GM18517 (cell line): ENCODE measurements at regions not wholly inside any gene's neighbourhood (a gene's known extent, or its start where the extent isn't known, plus 50 kb on each side); places are given as distances from the start of the nearest gene placed in this dataset.

Experiments
- ATAC-seq: cut with Tn5 transposase; IDR thresholded peaks from one replicate; pipeline ENCODE4 v1.9.1; 2021; ENCODE audit warnings: mild to moderate bottlenecking, moderate library complexity; ENCODE audit not compliant: unreplicated experiment

- ATAC-seq = peak; percentile 78
These were observed 284.8 kb downstream of the ETS1 start for GRCh38 chr11:128302425-128303186.

GRCh38 chr11:128301756-128302155, 285.6 kb downstream of the ETS1 start:
- ATAC-seq = no peak

GRCh38 chr11:128300785-128301184, 286.6 kb downstream of the ETS1 start:
- no peak for ATAC-seq

- ATAC-seq = no peak
These were observed 288.1 kb downstream of the ETS1 start for GRCh38 chr11:128299132-128299726.

- no peak for ATAC-seq
These were observed 289.1 kb downstream of the ETS1 start for GRCh38 chr11:128298271-128298670.

GRCh38 chr11:128297805-128298204, 289.6 kb downstream of the ETS1 start:
- ATAC-seq = no peak

- no peak for ATAC-seq
These were observed 290.2 kb downstream of the ETS1 start for GRCh38 chr11:128297091-128297651.

GRCh38 chr11:128294671-128295050, 292.7 kb downstream of the ETS1 start:
- no peak for ATAC-seq

GRCh38 chr11:128294001-128294670, 293.2 kb downstream of the ETS1 start:
- ATAC-seq = no peak

- no peak for ATAC-seq
These were observed 295.5 kb downstream of the ETS1 start for GRCh38 chr11:128291835-128292234.

GRCh38 chr11:128291007-128291406, 296.4 kb downstream of the ETS1 start:
- no peak for ATAC-seq

- peak; percentile 89 for ATAC-seq
These were observed 297.1 kb downstream of the ETS1 start for GRCh38 chr11:128290106-128290840.

- ATAC-seq = no peak
These were observed 298.3 kb downstream of the ETS1 start for GRCh38 chr11:128289048-128289447.

- ATAC-seq = no peak
These were observed 299.0 kb downstream of the ETS1 start for GRCh38 chr11:128288368-128288767.

- no peak for ATAC-seq
These were observed 302.0 kb downstream of the ETS1 start for GRCh38 chr11:128285321-128285720.

GRCh38 chr11:128284634-128285033, 302.7 kb downstream of the ETS1 start:
- no peak for ATAC-seq

GRCh38 chr11:128283451-128283850, 303.9 kb downstream of the ETS1 start:
- no peak for ATAC-seq

- ATAC-seq = no peak
These were observed 305.3 kb downstream of the ETS1 start for GRCh38 chr11:128282053-128282452.

- ATAC-seq = no peak
These were observed 307.5 kb downstream of the ETS1 start for GRCh38 chr11:128279866-128280265.

- no peak for ATAC-seq
These were observed 313.6 kb downstream of the ETS1 start for GRCh38 chr11:128273736-128274135.

- no peak for ATAC-seq
These were observed 316.0 kb downstream of the ETS1 start for GRCh38 chr11:128271401-128271800.
